ENCODE measurements at regions not wholly inside any gene's neighbourhood (a gene's known extent, or its start where the extent isn't known, plus 50 kb on each side); places are given as distances from the start of the nearest gene placed in this dataset.

- Histone ChIP-seq H3K4me3 (no peak overlapping the region), H3F3A (ENCODE audit: insufficient read depth) (no peaks in the 10 kb centered on the region), H3K9me3 (ENCODE audit: low read depth) (no peaks in the 10 kb centered on the region), H3K4me2 (ENCODE audit: unreplicated experiment) (no peak overlapping the region), H3K27ac (no peak overlapping the region), H4K20me1 (ENCODE audit: insufficient read depth) (no peaks in the 10 kb centered on the region; the same call in 1 of the 2 replicates), H3K79me2 (ENCODE audit: insufficient read depth) (no peaks in the 10 kb centered on the region), H3K9ac (no peak overlapping the region), H3K36me3 (ENCODE audit: low read depth) (no peaks in the 10 kb centered on the region), H3K9me2 (ENCODE audit: insufficient read depth) (no peaks in the 10 kb centered on the region), H3K27me3 (replicated peaks; ENCODE audit: insufficient read depth) (no peaks in the 10 kb centered on the region), H3K4me1 (ENCODE audit: insufficient read depth) (no peaks in the 10 kb centered on the region), H2AFZ (no peak overlapping the region)
- DNase-seq, result no peak
- TF ChIP-seq EZH2phosphoT487 (IDR thresholded peaks at IDR 0.05; ENCODE audit: insufficient read depth, low read depth) (no peak), EZH2 (IDR thresholded peaks at IDR 0.05; ENCODE audit: insufficient read depth, poor library complexity, severe bottlenecking) (no peak)
- in situ Hi-C loops (cut with MboI), result no loop called here
- 25 to 31% methylated on average over 4 of the region's 4 CpGs for WGBS, 2 experiments (ENCODE audit: low coverage in 1 of 2, low lambda C conversion rate in 2 of 2, missing lambda C conversion rate in 2 of 2)
These were observed 151.8 kb downstream of the ST6GAL2 start for GRCh38 chr2:106734165-106734564.

DNA sequence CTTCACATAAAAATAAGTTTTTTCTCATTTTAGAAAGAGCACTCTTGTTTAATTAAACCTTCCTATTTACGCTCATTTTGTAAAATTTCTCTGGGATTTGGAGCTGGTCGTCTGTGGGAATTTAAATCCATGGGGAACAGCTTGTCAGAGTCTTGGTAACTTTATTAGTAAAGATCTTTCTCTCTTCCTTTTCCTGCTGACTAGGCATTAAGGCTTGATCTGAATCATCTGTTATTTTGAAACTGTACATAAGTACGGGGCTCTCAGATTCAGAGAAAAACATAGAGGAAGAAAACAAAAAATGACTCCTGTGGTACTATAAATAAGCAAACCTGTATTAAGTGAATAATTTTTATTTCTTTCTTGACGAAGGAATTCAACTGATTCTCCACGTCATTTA is 150.2 kb downstream of the ST6GAL2 start:
- 25 to 31% methylated on average over 5 of the region's 5 CpGs for WGBS, 2 experiments (ENCODE audit: low coverage in 1 of 2, low lambda C conversion rate in 2 of 2, missing lambda C conversion rate in 2 of 2)
- Histone ChIP-seq H3K27ac (no peak overlapping the region), H3K4me3 (no peak overlapping the region), H3K27me3 (replicated peaks; ENCODE audit: insufficient read depth) (no peaks in the 10 kb centered on the region), H3K4me1 (ENCODE audit: insufficient read depth) (no peaks in the 10 kb centered on the region), H2AFZ (no peak overlapping the region), H3F3A (ENCODE audit: insufficient read depth) (no peaks in the 10 kb centered on the region), H4K20me1 (ENCODE audit: insufficient read depth) (no peaks in the 10 kb centered on the region; the same call in 1 of the 2 replicates), H3K9me2 (ENCODE audit: insufficient read depth) (no peaks in the 10 kb centered on the region), H3K4me2 (ENCODE audit: unreplicated experiment) (no peak overlapping the region), H3K9ac (no peak overlapping the region), H3K9me3 (ENCODE audit: low read depth) (no peaks in the 10 kb centered on the region), H3K36me3 (ENCODE audit: low read depth) (no peaks in the 10 kb centered on the region), H3K79me2 (ENCODE audit: insufficient read depth) (no peaks in the 10 kb centered on the region)
- in situ Hi-C loops (cut with MboI), result no loop called here
- no peak for DNase-seq
- no peak for TF ChIP-seq EZH2phosphoT487 (IDR thresholded peaks at IDR 0.05; ENCODE audit: insufficient read depth, low read depth)
- no peak for TF ChIP-seq EZH2 (IDR thresholded peaks at IDR 0.05; ENCODE audit: insufficient read depth, poor library complexity, severe bottlenecking)

- WGBS, 2 experiments (ENCODE audit: low coverage in 1 of 2, low lambda C conversion rate in 2 of 2, missing lambda C conversion rate in 2 of 2), result 24 to 26% methylated on average over 2 of the region's 2 CpGs
- Histone ChIP-seq H3K9me3 (ENCODE audit: low read depth) (no peaks in the 10 kb centered on the region), H3K36me3 (ENCODE audit: low read depth) (no peaks in the 10 kb centered on the region), H3K9me2 (ENCODE audit: insufficient read depth) (no peaks in the 10 kb centered on the region), H3K4me1 (ENCODE audit: insufficient read depth) (no peaks in the 10 kb centered on the region), H3K27ac (no peak overlapping the region), H3K79me2 (ENCODE audit: insufficient read depth) (no peaks in the 10 kb centered on the region), H3K4me2 (ENCODE audit: unreplicated experiment) (no peak overlapping the region), H3K9ac (no peak overlapping the region), H3K4me3 (no peak overlapping the region), H3F3A (ENCODE audit: insufficient read depth) (no peaks in the 10 kb centered on the region), H2AFZ (no peak overlapping the region), H4K20me1 (ENCODE audit: insufficient read depth) (no peaks in the 10 kb centered on the region; the same call in 1 of the 2 replicates), H3K27me3 (replicated peaks; ENCODE audit: insufficient read depth) (no peaks in the 10 kb centered on the region)
- no peak for DNase-seq
- TF ChIP-seq EZH2 (IDR thresholded peaks at IDR 0.05; ENCODE audit: insufficient read depth, poor library complexity, severe bottlenecking), result no peak
- no peak for TF ChIP-seq EZH2phosphoT487 (IDR thresholded peaks at IDR 0.05; ENCODE audit: insufficient read depth, low read depth)
- in situ Hi-C loops (cut with MboI), result no loop called here
These were observed 149.7 kb downstream of the ST6GAL2 start for GRCh38 chr2:106736221-106736620.

- DNase-seq, result no peak
- no peaks in the 10 kb centered on the region for H3K36me3 ChIP-seq (ENCODE audit: low read depth)
- in situ Hi-C loops (cut with MboI), result no loop called here
- no peak for TF ChIP-seq EZH2 (IDR thresholded peaks at IDR 0.05; ENCODE audit: insufficient read depth, poor library complexity, severe bottlenecking)
- TF ChIP-seq EZH2phosphoT487 (IDR thresholded peaks at IDR 0.05; ENCODE audit: insufficient read depth, low read depth), result no peak
- H3K27me3 ChIP-seq (replicated peaks; ENCODE audit: insufficient read depth), result no peaks in the 10 kb centered on the region
- H3K79me2 ChIP-seq (ENCODE audit: insufficient read depth), result no peaks in the 10 kb centered on the region
- H3F3A ChIP-seq (ENCODE audit: insufficient read depth), result no peaks in the 10 kb centered on the region
- H3K4me1 ChIP-seq (ENCODE audit: insufficient read depth), result no peaks in the 10 kb centered on the region
- no peak overlapping the region for H3K4me3 ChIP-seq
- H3K9me3 ChIP-seq (ENCODE audit: low read depth), result no peaks in the 10 kb centered on the region
- no peak overlapping the region for H2AFZ ChIP-seq
- no peak overlapping the region for H3K9ac ChIP-seq
- no peak overlapping the region for H3K27ac ChIP-seq
- H3K4me2 ChIP-seq (ENCODE audit: unreplicated experiment), result no peak overlapping the region
- H4K20me1 ChIP-seq (ENCODE audit: insufficient read depth), result no peaks in the 10 kb centered on the region
- 12 to 17% methylated on average over 5 of the region's 5 CpGs for WGBS, 2 experiments (ENCODE audit: low coverage in 1 of 2, low lambda C conversion rate in 2 of 2, missing lambda C conversion rate in 2 of 2)
- H3K9me2 ChIP-seq (ENCODE audit: insufficient read depth), result no peaks in the 10 kb centered on the region
These were observed 140.5 kb downstream of the ST6GAL2 start for GRCh38 chr2:106745468-106745867.

- Histone ChIP-seq H2AFZ (no peak overlapping the region), H3K9ac (no peak overlapping the region), H3K4me2 (ENCODE audit: unreplicated experiment) (no peak overlapping the region), H3K9me3 (ENCODE audit: low read depth) (no peaks in the 10 kb centered on the region), H3K9me2 (ENCODE audit: insufficient read depth) (no peaks in the 10 kb centered on the region), H3K27me3 (replicated peaks; ENCODE audit: insufficient read depth) (no peaks in the 10 kb centered on the region), H3F3A (ENCODE audit: insufficient read depth) (no peaks in the 10 kb centered on the region), H3K4me3 (no peak overlapping the region), H3K79me2 (ENCODE audit: insufficient read depth) (no peaks in the 10 kb centered on the region), H3K4me1 (ENCODE audit: insufficient read depth) (no peaks in the 10 kb centered on the region), H3K27ac (no peak overlapping the region), H4K20me1 (ENCODE audit: insufficient read depth) (no peaks in the 10 kb centered on the region), H3K36me3 (ENCODE audit: low read depth) (no peaks in the 10 kb centered on the region)
- in situ Hi-C loops (cut with MboI), result no loop called here
- WGBS, 2 experiments (ENCODE audit: low coverage in 1 of 2, low lambda C conversion rate in 2 of 2, missing lambda C conversion rate in 2 of 2), result 3 to 11% methylated on average over 2 of the region's 2 CpGs
- DNase-seq, result no peak
- TF ChIP-seq EZH2phosphoT487 (IDR thresholded peaks at IDR 0.05; ENCODE audit: insufficient read depth, low read depth), result no peak
- no peak for TF ChIP-seq EZH2 (IDR thresholded peaks at IDR 0.05; ENCODE audit: insufficient read depth, poor library complexity, severe bottlenecking)
These were observed 136.1 kb downstream of the ST6GAL2 start for GRCh38 chr2:106749823-106750222.

Data from GM23248 (cell line).